HCT116 (cell line): ENCODE measurements at regions not wholly inside any gene's neighbourhood (a gene's known extent, or its start where the extent isn't known, plus 50 kb on each side); places are given as distances from the start of the nearest gene placed in this dataset.

Experiments
- ATAC-seq: fragments of 200-7000 bp; cut with Tn5 transposase; 2 replicates; pipeline ENCODE4 v1.9.1; 2020; ENCODE audit warnings: mild to moderate bottlenecking, moderate library complexity
- BruUV-seq: library from RNA; stranded (reverse); fragments of 400-500 nt; replicated peaks from 2 replicates; lab custom pipeline; 2021; lab: Mats Ljungman, UMichigan
- CTCF ChIA-PET: fragments of 300-600 bp; sonication (Branson Sonifier 250); formaldehyde crosslinking; loops from one replicate; lab custom pipeline; 2021; ENCODE audit warnings: antibody characterized with exemption; lab: Charles Lee
- POLR2A ChIA-PET: fragments of 300-600, 350-600 bp; sonication (Branson Sonifier 250); formaldehyde crosslinking; loops from one replicate; lab custom pipeline; 2021; ENCODE audit warnings: antibody characterized with exemption; lab: Charles Lee
- RAD21 ChIA-PET, 2 experiments: fragments of 300-600 bp; sonication (Branson Sonifier 250); formaldehyde crosslinking; loops; one replicate each; lab custom pipeline; 2023; ENCODE audit warnings: low total read pairs in 2 of 2; ENCODE audit not compliant: uncharacterized antibody in 2 of 2, unreplicated experiment in 2 of 2, low non-redundant PET in 1 of 2; lab: Charles Lee
- DNase-seq: peaks from one replicate; pipeline ENCODE4 v3.0.0-alpha.2; 2010; ENCODE audit warnings: low read depth, low spot score
- H2AFZ ChIP-seq: fragments of 200-600 bp; shearing (Covaris generic), sonication (generic); 2 replicates; pipeline ENCODE4 v1.6.1; 2017; ENCODE audit warnings: low read depth, mixed run types, mixed read lengths, antibody characterized with exemption, low read length; ENCODE audit not compliant: poor library complexity, severe bottlenecking
- H3K27ac ChIP-seq: 2 replicates; pipeline ENCODE4 v1.5.1; 2012; ENCODE audit warnings: low read depth, low read length
- H3K27me3 ChIP-seq: fragments of 200-600 bp; sonication (generic); 2 replicates; pipeline ENCODE4 v1.6.1; 2016; ENCODE audit warnings: mixed run types, low read length, mixed read lengths; ENCODE audit not compliant: insufficient read depth
- H3K36me3 ChIP-seq, 2 experiments: fragments of 200-500 bp in 1 of 2; fragments of 200-600 bp in 1 of 2; sonication (Bioruptor generic) in 1 of 2; sonication (generic) in 1 of 2; 2 replicates each; pipeline versions ENCODE4 v1.5.1 to v1.6.1; 2014 to 2016; ENCODE audit warnings: low read length in 2 of 2, inconsistent platforms in 1 of 2, mixed read lengths in 1 of 2, mixed run types in 1 of 2; ENCODE audit not compliant: insufficient read depth in 2 of 2, control insufficient read depth in 1 of 2
- H3K4me1 ChIP-seq, 2 experiments: fragments of 200-600 bp in 1 of 2; sonication (generic) in 1 of 2; 2 replicates each; pipeline versions ENCODE4 v1.5.1 to v1.6.1; 2012 to 2017; ENCODE audit warnings: low read length in 2 of 2, inconsistent platforms in 1 of 2, mild to moderate bottlenecking in 1 of 2, mixed read lengths in 1 of 2, mixed run types in 1 of 2, moderate library complexity in 1 of 2; ENCODE audit not compliant: insufficient read depth in 2 of 2, control insufficient read depth in 1 of 2
- H3K4me2 ChIP-seq: fragments of 200-600 bp; sonication (generic); 2 replicates; pipeline ENCODE4 v1.6.1; 2017; ENCODE audit warnings: mixed run types, low read length, mixed read lengths
- H3K4me3 ChIP-seq, 2 experiments: fragments of 200-600 bp in 1 of 2; sonication (generic) in 1 of 2; replicated peaks in 1 of 2; 2 replicates each; pipeline ENCODE4 v1.5.1; 2011 to 2016; ENCODE audit warnings: low read length in 2 of 2, control low read depth in 1 of 2, low read depth in 1 of 2, mild to moderate bottlenecking in 1 of 2, mixed read lengths in 1 of 2, mixed run types in 1 of 2
- H3K79me2 ChIP-seq: fragments of 200-600 bp; sonication (generic); 2 replicates; pipeline ENCODE4 v1.6.1; 2017; ENCODE audit warnings: mild to moderate bottlenecking, mixed run types, low read length, moderate library complexity, mixed read lengths; ENCODE audit not compliant: insufficient read depth
- H3K9ac ChIP-seq: fragments of 200-600 bp; sonication (generic); 2 replicates; pipeline ENCODE4 v1.6.1; 2016; ENCODE audit warnings: low read length, mixed read lengths
- H3K9me2 ChIP-seq: fragments of 200-600 bp; sonication (generic), shearing (Covaris generic); 2 replicates; pipeline ENCODE4 v1.6.1; 2017; ENCODE audit warnings: mixed run types, mild to moderate bottlenecking, moderate library complexity; ENCODE audit not compliant: insufficient read depth
- H3K9me3 ChIP-seq, 2 experiments: fragments of 200-500 bp in 1 of 2; fragments of 200-600 bp in 1 of 2; sonication (Bioruptor generic) in 1 of 2; sonication (generic) in 1 of 2; 2 replicates each; pipeline ENCODE4 v1.6.1; 2014 to 2017; ENCODE audit warnings: low read length in 2 of 2, mixed read lengths in 2 of 2, inconsistent platforms in 1 of 2, low read depth in 1 of 2, mild to moderate bottlenecking in 1 of 2, mixed run types in 1 of 2, moderate library complexity in 1 of 2; ENCODE audit not compliant: control insufficient read depth in 1 of 2, insufficient read depth in 1 of 2
- H4K20me1 ChIP-seq: fragments of 200-600 bp; sonication (generic), shearing (Covaris generic); 2 replicates; pipeline ENCODE4 v1.6.1; 2017; ENCODE audit warnings: mixed run types, mild to moderate bottlenecking, moderate library complexity; ENCODE audit not compliant: insufficient read depth
- CEBPB ChIP-seq: IDR thresholded peaks from 2 replicates; pipeline ENCODE4 v1.6.1; 2012; ENCODE audit warnings: low read depth
- ELF1 ChIP-seq: IDR thresholded peaks from 2 replicates; pipeline ENCODE4 v1.6.1; 2012; ENCODE audit warnings: low read depth, borderline replicate concordance
- EZH2phosphoT487 ChIP-seq: fragments of 200-600 bp; IDR thresholded peaks from 2 replicates; pipeline ENCODE4 v1.6.1; 2018; ENCODE audit warnings: antibody characterized with exemption, borderline replicate concordance
- FOSL1 ChIP-seq: IDR thresholded peaks from 2 replicates; pipeline ENCODE4 v1.6.1; 2012; ENCODE audit warnings: low read depth
- JUND ChIP-seq: IDR thresholded peaks from 2 replicates; pipeline ENCODE4 v1.6.1; 2012
- RAD21 ChIP-seq: IDR thresholded peaks from 2 replicates; pipeline ENCODE4 v1.6.1; 2012; ENCODE audit warnings: low read depth, mild to moderate bottlenecking
- SP1 ChIP-seq: IDR thresholded peaks from 2 replicates; pipeline ENCODE4 v1.6.1; 2012; ENCODE audit warnings: low read depth
- SRF ChIP-seq: IDR thresholded peaks from 2 replicates; pipeline ENCODE4 v1.6.1; 2012; ENCODE audit warnings: low read depth
- TCF7L2 ChIP-seq: IDR thresholded peaks from 2 replicates; pipeline ENCODE4 v1.7.0; 2011; ENCODE audit warnings: borderline replicate concordance, inconsistent platforms; ENCODE audit not compliant: insufficient read depth, insufficient read length; ENCODE audit errors: extremely low read depth
- ZFX ChIP-seq: fragments of 450-650 bp; IDR thresholded peaks from 2 replicates; pipeline ENCODE4 v1.6.1; 2017
- intact Hi-C: fragments of 100-400 bp; cut with micrococcal nuclease; formaldehyde crosslinking; loops from 2 replicates; pipeline ENCODE4 v1.10.0; 2022
- TF ChIP-seq, protein P1 (sequence below): IDR thresholded peaks from 2 replicates; pipeline ENCODE4 v1.6.1; 2012
- TF ChIP-seq, protein P2 (sequence below): IDR thresholded peaks from 2 replicates; pipeline ENCODE4 v1.6.1; 2011; ENCODE audit warnings: mild to moderate bottlenecking, low read length, moderate library complexity; ENCODE audit not compliant: insufficient replicate concordance; ENCODE audit errors: extremely low read depth
- TF ChIP-seq, protein P3 (sequence below): IDR thresholded peaks from 2 replicates; pipeline ENCODE4 v1.6.1; 2012; ENCODE audit warnings: low read depth

DNA sequence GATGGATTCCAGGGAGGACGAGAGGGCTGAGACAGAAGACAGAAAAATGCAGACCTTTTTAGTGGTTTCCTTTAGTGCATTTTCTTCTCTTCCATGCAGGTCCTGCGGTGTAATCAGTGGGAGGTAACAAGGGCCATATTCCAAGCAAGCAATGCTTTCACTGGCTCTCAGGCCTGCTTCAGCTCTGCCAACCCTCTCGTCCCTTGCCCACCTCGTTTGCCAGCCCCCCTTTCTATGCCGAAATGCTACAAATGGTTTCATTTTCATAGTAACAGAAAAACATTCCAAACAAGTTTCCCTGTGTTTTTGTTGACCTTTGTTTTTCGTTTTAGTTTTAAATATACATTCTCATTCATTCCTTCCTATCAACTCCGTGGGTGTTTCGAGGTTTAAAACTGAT lies 443.1 kb downstream of the TTLL7 start:
- no peaks in the 10 kb centered on the region for H3K4me1 ChIP-seq
- no peak for TF ChIP-seq ZFX
- TF ChIP-seq SP1 = no peak
- TF ChIP-seq CEBPB = no peak
- no peak for TF ChIP-seq JUND
- TF ChIP-seq EZH2phosphoT487 = no peak
- no peak for TF ChIP-seq TCF7L2
- TF ChIP-seq ELF1 = no peak
- TF ChIP-seq, protein P1, sequence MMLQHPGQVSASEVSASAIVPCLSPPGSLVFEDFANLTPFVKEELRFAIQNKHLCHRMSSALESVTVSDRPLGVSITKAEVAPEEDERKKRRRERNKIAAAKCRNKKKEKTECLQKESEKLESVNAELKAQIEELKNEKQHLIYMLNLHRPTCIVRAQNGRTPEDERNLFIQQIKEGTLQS = no peak
- no peak for TF ChIP-seq RAD21
- no peak for TF ChIP-seq SRF
- TF ChIP-seq, protein P2, sequence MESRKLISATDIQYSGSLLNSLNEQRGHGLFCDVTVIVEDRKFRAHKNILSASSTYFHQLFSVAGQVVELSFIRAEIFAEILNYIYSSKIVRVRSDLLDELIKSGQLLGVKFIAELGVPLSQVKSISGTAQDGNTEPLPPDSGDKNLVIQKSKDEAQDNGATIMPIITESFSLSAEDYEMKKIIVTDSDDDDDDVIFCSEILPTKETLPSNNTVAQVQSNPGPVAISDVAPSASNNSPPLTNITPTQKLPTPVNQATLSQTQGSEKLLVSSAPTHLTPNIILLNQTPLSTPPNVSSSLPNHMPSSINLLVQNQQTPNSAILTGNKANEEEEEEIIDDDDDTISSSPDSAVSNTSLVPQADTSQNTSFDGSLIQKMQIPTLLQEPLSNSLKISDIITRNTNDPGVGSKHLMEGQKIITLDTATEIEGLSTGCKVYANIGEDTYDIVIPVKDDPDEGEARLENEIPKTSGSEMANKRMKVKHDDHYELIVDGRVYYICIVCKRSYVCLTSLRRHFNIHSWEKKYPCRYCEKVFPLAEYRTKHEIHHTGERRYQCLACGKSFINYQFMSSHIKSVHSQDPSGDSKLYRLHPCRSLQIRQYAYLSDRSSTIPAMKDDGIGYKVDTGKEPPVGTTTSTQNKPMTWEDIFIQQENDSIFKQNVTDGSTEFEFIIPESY = no peak
- no peak for TF ChIP-seq FOSL1
- TF ChIP-seq, protein P3, sequence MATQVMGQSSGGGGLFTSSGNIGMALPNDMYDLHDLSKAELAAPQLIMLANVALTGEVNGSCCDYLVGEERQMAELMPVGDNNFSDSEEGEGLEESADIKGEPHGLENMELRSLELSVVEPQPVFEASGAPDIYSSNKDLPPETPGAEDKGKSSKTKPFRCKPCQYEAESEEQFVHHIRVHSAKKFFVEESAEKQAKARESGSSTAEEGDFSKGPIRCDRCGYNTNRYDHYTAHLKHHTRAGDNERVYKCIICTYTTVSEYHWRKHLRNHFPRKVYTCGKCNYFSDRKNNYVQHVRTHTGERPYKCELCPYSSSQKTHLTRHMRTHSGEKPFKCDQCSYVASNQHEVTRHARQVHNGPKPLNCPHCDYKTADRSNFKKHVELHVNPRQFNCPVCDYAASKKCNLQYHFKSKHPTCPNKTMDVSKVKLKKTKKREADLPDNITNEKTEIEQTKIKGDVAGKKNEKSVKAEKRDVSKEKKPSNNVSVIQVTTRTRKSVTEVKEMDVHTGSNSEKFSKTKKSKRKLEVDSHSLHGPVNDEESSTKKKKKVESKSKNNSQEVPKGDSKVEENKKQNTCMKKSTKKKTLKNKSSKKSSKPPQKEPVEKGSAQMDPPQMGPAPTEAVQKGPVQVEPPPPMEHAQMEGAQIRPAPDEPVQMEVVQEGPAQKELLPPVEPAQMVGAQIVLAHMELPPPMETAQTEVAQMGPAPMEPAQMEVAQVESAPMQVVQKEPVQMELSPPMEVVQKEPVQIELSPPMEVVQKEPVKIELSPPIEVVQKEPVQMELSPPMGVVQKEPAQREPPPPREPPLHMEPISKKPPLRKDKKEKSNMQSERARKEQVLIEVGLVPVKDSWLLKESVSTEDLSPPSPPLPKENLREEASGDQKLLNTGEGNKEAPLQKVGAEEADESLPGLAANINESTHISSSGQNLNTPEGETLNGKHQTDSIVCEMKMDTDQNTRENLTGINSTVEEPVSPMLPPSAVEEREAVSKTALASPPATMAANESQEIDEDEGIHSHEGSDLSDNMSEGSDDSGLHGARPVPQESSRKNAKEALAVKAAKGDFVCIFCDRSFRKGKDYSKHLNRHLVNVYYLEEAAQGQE = no peak
- TF ChIP-seq, all 23 proteins: peak for 0
- Histone ChIP-seq H3K79me2 (no peaks in the 10 kb centered on the region), H3K9ac (no peak overlapping the region), H2AFZ (no peak overlapping the region), H3K9me3 (no peaks in the 10 kb centered on the region), H3K36me3 (no peaks in the 10 kb centered on the region), H3K27me3 (no peaks in the 10 kb centered on the region), H3K4me2 (no peak overlapping the region), H4K20me1 (no peaks in the 10 kb centered on the region), H3K4me3 (no peak overlapping the region), H3K27ac (no peak overlapping the region), H3K9me2 (no peaks in the 10 kb centered on the region)
- intact Hi-C loops = no loop called here
- ChIA-PET POLR2A (no interaction called here), CTCF (no interaction called here), RAD21 (no interaction called here)
- DNase-seq (no peak), ATAC-seq (no peak)
- BruUV-seq = no TSS peak
